ENCODE measurements at regions not wholly inside any gene's neighbourhood (a gene's known extent, or its start where the extent isn't known, plus 50 kb on each side); places are given as distances from the start of the nearest gene placed in this dataset.

DNA sequence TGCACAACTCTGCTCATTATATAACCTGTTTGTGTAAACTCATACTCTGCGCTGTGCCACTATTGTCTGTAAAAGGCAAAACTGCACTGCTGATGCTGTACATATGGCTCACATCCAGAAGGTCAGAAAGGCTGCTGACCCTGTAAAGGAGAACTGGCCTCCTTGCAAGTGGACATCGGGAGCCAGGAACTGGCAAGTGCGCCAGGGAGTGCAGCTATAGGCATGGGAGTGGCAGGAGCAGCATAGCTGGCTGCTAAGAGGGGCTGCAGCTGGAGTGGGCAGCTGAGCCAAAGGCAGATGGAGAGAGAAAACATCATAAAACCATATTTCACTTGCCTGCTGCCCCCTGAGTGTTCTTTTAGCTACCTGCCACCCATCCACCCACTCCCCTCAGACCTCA is 2183.4 kb upstream of the ACO1 start:
- H3K9ac ChIP-seq (ENCODE audit: low read length) = no peak overlapping the region
- ATAC-seq (no peak), DNase-seq (ENCODE audit: low read depth, low spot score) (no peak)
- ChIA-PET CTCF (no interaction called here), RAD21 (ENCODE audit: low non-redundant PET in 1 of 2, low total read pairs in 2 of 2, uncharacterized antibody in 2 of 2, unreplicated experiment in 2 of 2) (no interaction called here), POLR2A (no interaction called here)
- no peaks in the 10 kb centered on the region for H3K79me2 ChIP-seq (ENCODE audit: insufficient read depth, low read length)
- H3K27ac ChIP-seq (ENCODE audit: low read depth, low read length) = no peak overlapping the region
- no peak overlapping the region for H2AFZ ChIP-seq (ENCODE audit: low read depth, low read length, poor library complexity, severe bottlenecking)
- no peaks in the 10 kb centered on the region for H3K27me3 ChIP-seq (ENCODE audit: insufficient read depth, low read length)
- intact Hi-C loops (cut with micrococcal nuclease) = no loop called here
- no peak for TF ChIP-seq CEBPB (IDR thresholded peaks at IDR 0.05; ENCODE audit: low read depth)
- H3K36me3 ChIP-seq (ENCODE audit: control insufficient read depth in 1 of 2, insufficient read depth in 2 of 2, low read length in 2 of 2) = no peaks in the 10 kb centered on the region
- H3K9me2 ChIP-seq (ENCODE audit: insufficient read depth) = no peaks in the 10 kb centered on the region
- H3K4me2 ChIP-seq (ENCODE audit: low read length) = no peak overlapping the region
- no peaks in the 10 kb centered on the region for H3K4me1 ChIP-seq (ENCODE audit: control insufficient read depth in 1 of 2, insufficient read depth in 2 of 2, low read length in 2 of 2)
- BruUV-seq (replicated peaks) = no TSS peak
- H3K4me3 ChIP-seq (replicated peaks in 1 of 2; ENCODE audit: low read depth in 1 of 2, low read length in 2 of 2) = no peak overlapping the region
- H3K9me3 ChIP-seq (ENCODE audit: control insufficient read depth in 1 of 2, insufficient read depth in 1 of 2, low read depth in 1 of 2, low read length in 2 of 2) = peaks cover 3 to 12% of the 10 kb centered on the region in 2 experiments; a peak in 2 of 4 replicates
- no peaks in the 10 kb centered on the region for H4K20me1 ChIP-seq (ENCODE audit: insufficient read depth)

DNA sequence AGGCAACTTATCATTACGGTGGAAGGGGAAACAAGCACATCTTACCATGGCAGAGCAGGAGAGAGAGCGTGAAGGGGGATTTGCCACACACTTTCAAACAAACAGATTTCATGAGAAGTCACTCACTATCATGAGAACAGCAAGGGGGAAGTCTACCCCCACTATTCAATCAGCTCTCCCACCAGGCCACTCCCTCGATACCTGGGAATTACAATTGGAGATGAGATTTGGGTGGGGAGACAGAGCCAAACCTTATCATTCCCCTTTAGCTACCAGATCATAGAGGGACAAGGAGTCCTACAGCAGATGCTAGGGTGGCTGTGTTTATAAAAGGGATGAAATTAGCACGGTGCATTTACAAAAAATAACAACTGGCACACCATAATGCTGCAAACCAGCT is 2149.4 kb upstream of the ACO1 start:
- H3K9ac ChIP-seq (ENCODE audit: low read length) = no peak overlapping the region
- H3K4me1 ChIP-seq (ENCODE audit: control insufficient read depth in 1 of 2, insufficient read depth in 2 of 2, low read length in 2 of 2) = no peaks in the 10 kb centered on the region
- H3K9me2 ChIP-seq (ENCODE audit: insufficient read depth) = no peaks in the 10 kb centered on the region
- no peaks in the 10 kb centered on the region for H3K79me2 ChIP-seq (ENCODE audit: insufficient read depth, low read length)
- H3K27me3 ChIP-seq (ENCODE audit: insufficient read depth, low read length) = no peaks in the 10 kb centered on the region
- H3K4me3 ChIP-seq (replicated peaks in 1 of 2; ENCODE audit: low read depth in 1 of 2, low read length in 2 of 2) = no peak overlapping the region
- H3K4me2 ChIP-seq (ENCODE audit: low read length) = no peak overlapping the region
- no peaks in the 10 kb centered on the region; a peak in 1 of 4 replicates for H3K9me3 ChIP-seq (ENCODE audit: control insufficient read depth in 1 of 2, insufficient read depth in 1 of 2, low read depth in 1 of 2, low read length in 2 of 2)
- ChIA-PET CTCF (no interaction called here), POLR2A (no interaction called here), RAD21 (ENCODE audit: low non-redundant PET in 1 of 2, low total read pairs in 2 of 2, uncharacterized antibody in 2 of 2, unreplicated experiment in 2 of 2) (no interaction called here)
- BruUV-seq (replicated peaks) = no TSS peak
- intact Hi-C loops (cut with micrococcal nuclease) = no loop called here
- H3K27ac ChIP-seq (ENCODE audit: low read depth, low read length) = no peak overlapping the region
- TF ChIP-seq MAX (IDR thresholded peaks at IDR 0.05) (no peak), CEBPB (IDR thresholded peaks at IDR 0.05; ENCODE audit: low read depth) (no peak), EGR1 (IDR thresholded peaks at IDR 0.05; ENCODE audit: low read depth) (no peak), JUND (IDR thresholded peaks at IDR 0.05) (no peak), EZH2 (IDR thresholded peaks at IDR 0.05) (no peak), ELF1 (IDR thresholded peaks at IDR 0.05; ENCODE audit: borderline replicate concordance, low read depth) (no peak)
- H2AFZ ChIP-seq (ENCODE audit: low read depth, low read length, poor library complexity, severe bottlenecking) = no peak overlapping the region
- no peaks in the 10 kb centered on the region for H3K36me3 ChIP-seq (ENCODE audit: control insufficient read depth in 1 of 2, insufficient read depth in 2 of 2, low read length in 2 of 2)
- no peak for ATAC-seq
- no peaks in the 10 kb centered on the region for H4K20me1 ChIP-seq (ENCODE audit: insufficient read depth)
- no peak for DNase-seq (ENCODE audit: low read depth, low spot score)
